ENCODE measurements at regions not wholly inside any gene's neighbourhood (a gene's known extent, or its start where the extent isn't known, plus 50 kb on each side); places are given as distances from the start of the nearest gene placed in this dataset.

DNA sequence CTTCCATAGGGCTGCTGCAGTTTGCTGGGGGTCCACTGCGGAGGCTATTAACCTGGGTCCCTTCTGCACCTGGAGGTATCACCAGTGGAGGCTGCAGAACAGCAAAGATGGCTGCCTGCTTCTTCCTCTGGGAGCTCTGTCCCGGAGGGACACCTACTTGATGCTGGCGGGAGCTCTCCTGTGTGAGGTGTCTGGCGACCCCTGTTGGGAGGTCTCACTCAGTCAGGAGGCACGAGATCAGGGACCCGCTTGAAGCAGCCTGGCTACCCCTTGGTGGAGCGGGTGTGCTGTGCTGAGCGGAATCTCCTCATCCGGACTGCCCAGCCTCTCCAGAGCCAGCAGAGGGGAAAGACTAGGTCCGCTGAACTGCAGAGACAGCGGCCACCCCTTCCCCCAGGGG, 56.0 kb upstream of the CTXND1 start:
- no peak overlapping the region for H3K9ac ChIP-seq (ENCODE audit: low read length)
- no peak overlapping the region for H3K27ac ChIP-seq (ENCODE audit: low read length in 2 of 2)
- H2AFZ ChIP-seq (ENCODE audit: insufficient read depth, low read depth, low read length, poor library complexity, severe bottlenecking), result no peak overlapping the region
- no peaks in the 10 kb centered on the region for H3K36me3 ChIP-seq (replicated peaks in 1 of 2; ENCODE audit: control extremely low read depth in 1 of 2, control insufficient read depth in 1 of 2, extremely low read depth in 1 of 2, insufficient read depth in 2 of 2, low read length in 1 of 2)
- H4K20me1 ChIP-seq (ENCODE audit: control insufficient read depth, insufficient read depth, low read length, poor library complexity, severe bottlenecking), result no peaks in the 10 kb centered on the region
- no peak overlapping the region for H3K4me2 ChIP-seq (replicated peaks; ENCODE audit: low read depth, low read length, poor library complexity, severe bottlenecking)
- no peaks in the 10 kb centered on the region for H3K9me3 ChIP-seq (ENCODE audit: control extremely low read depth in 1 of 3, control insufficient read depth in 2 of 3, insufficient read depth in 1 of 3, low read length in 2 of 3)
- peaks cover 0 to 11% (median 2%) of the 10 kb centered on the region in 4 experiments for H3K27me3 ChIP-seq (replicated peaks in 1 of 4; ENCODE audit: control extremely low read depth in 1 of 4, control insufficient read depth in 3 of 4, insufficient read depth in 4 of 4, low read length in 3 of 4)
- WGBS (ENCODE audit: insufficient coverage), result 90% methylated on average over 11 of the region's 11 CpGs
- Mint-ChIP-seq H3K4me1 (no peaks in the 10 kb centered on the region), H3K4me3 (no peak overlapping the region), H3K27me3 (peaks cover 30% of the 10 kb centered on the region), H3K27ac (no peak overlapping the region), H3K9me3 (ENCODE audit: insufficient read depth) (no peaks in the 10 kb centered on the region)
- H3K79me2 ChIP-seq (ENCODE audit: control insufficient read depth, insufficient read depth, low read length), result no peaks in the 10 kb centered on the region
- ChIA-PET POLR2A (no interaction called here), CTCF (interaction anchor here (2.5 kb wide), 1 partner anchor 925 kb away, joined by 9 read pairs; no protein-coding TSS in a partner anchor)
- no peaks in the 10 kb centered on the region for H3K4me1 ChIP-seq (ENCODE audit: control insufficient read depth in 2 of 2, insufficient read depth in 2 of 2, low read length in 2 of 2)
- DNase-seq (no peak), ATAC-seq (ENCODE audit: low read depth) (no peak)
- intact Hi-C loops (cut with micrococcal nuclease), result no loop called here
- no peak overlapping the region for H3K4me3 ChIP-seq (ENCODE audit: control extremely low read depth in 1 of 5, extremely low read depth in 1 of 5, insufficient read depth in 1 of 5, low read depth in 2 of 5, low read length in 4 of 5)
- TF ChIP-seq CTCF (IDR thresholded peaks at IDR 0.05) (no peak), EZH2 (IDR thresholded peaks at IDR 0.05; ENCODE audit: borderline replicate concordance, insufficient read depth, low read depth, low read length, poor library complexity, severe bottlenecking) (no peak)

GRCh38 chr15:80309769-80310384, 57.9 kb upstream of the CTXND1 start:
- no peaks in the 10 kb centered on the region for H3K4me1 ChIP-seq (ENCODE audit: control insufficient read depth in 2 of 2, insufficient read depth in 2 of 2, low read length in 2 of 2)
- H3K9me3 ChIP-seq (ENCODE audit: control extremely low read depth in 1 of 3, control insufficient read depth in 2 of 3, insufficient read depth in 1 of 3, low read length in 2 of 3), result no peaks in the 10 kb centered on the region
- intact Hi-C loops (cut with micrococcal nuclease), result no loop called here
- H3K4me1 Mint-ChIP-seq, result no peaks in the 10 kb centered on the region
- no peaks in the 10 kb centered on the region for H3K36me3 ChIP-seq (replicated peaks in 1 of 2; ENCODE audit: control extremely low read depth in 1 of 2, control insufficient read depth in 1 of 2, extremely low read depth in 1 of 2, insufficient read depth in 2 of 2, low read length in 1 of 2)
- H3K9me3 Mint-ChIP-seq (ENCODE audit: insufficient read depth), result no peaks in the 10 kb centered on the region
- TF ChIP-seq EZH2 (IDR thresholded peaks at IDR 0.05; ENCODE audit: borderline replicate concordance, insufficient read depth, low read depth, low read length, poor library complexity, severe bottlenecking) (no peak), CTCF (IDR thresholded peaks at IDR 0.05) (no peak)
- no peak overlapping the region for H3K4me2 ChIP-seq (replicated peaks; ENCODE audit: low read depth, low read length, poor library complexity, severe bottlenecking)
- DNase-seq (no peak), ATAC-seq (ENCODE audit: low read depth) (no peak)
- 20% methylated on average over 1 of the region's 6 CpGs for WGBS (ENCODE audit: insufficient coverage)
- H3K27me3 ChIP-seq (replicated peaks in 1 of 4; ENCODE audit: control extremely low read depth in 1 of 4, control insufficient read depth in 3 of 4, insufficient read depth in 4 of 4, low read length in 3 of 4), result peaks cover 0 to 12% (median 5%) of the 10 kb centered on the region in 4 experiments
- no peak overlapping the region for H3K9ac ChIP-seq (ENCODE audit: low read length)
- H3K27me3 Mint-ChIP-seq, result peaks cover 39% of the 10 kb centered on the region
- no peaks in the 10 kb centered on the region for H3K79me2 ChIP-seq (ENCODE audit: control insufficient read depth, insufficient read depth, low read length)
- no peak overlapping the region for H3K27ac ChIP-seq (ENCODE audit: low read length in 2 of 2)
- CTCF ChIA-PET, result interaction anchor here (1.5 to 2.5 kb wide), 2 partner anchors 927 to 929 kb away, joined by 3 to 9 read pairs; no protein-coding TSS in a partner anchor
- POLR2A ChIA-PET, result no interaction called here
- H2AFZ ChIP-seq (ENCODE audit: insufficient read depth, low read depth, low read length, poor library complexity, severe bottlenecking), result no peak overlapping the region
- no peak overlapping the region for H3K4me3 ChIP-seq (ENCODE audit: control extremely low read depth in 1 of 5, extremely low read depth in 1 of 5, insufficient read depth in 1 of 5, low read depth in 2 of 5, low read length in 4 of 5)
- H3K4me3 Mint-ChIP-seq, result no peak overlapping the region
- H3K27ac Mint-ChIP-seq, result no peak overlapping the region
- no peaks in the 10 kb centered on the region for H4K20me1 ChIP-seq (ENCODE audit: control insufficient read depth, insufficient read depth, low read length, poor library complexity, severe bottlenecking)
